ENCODE measurements at regions not wholly inside any gene's neighbourhood (a gene's known extent, or its start where the extent isn't known, plus 50 kb on each side); places are given as distances from the start of the nearest gene placed in this dataset.

DNA sequence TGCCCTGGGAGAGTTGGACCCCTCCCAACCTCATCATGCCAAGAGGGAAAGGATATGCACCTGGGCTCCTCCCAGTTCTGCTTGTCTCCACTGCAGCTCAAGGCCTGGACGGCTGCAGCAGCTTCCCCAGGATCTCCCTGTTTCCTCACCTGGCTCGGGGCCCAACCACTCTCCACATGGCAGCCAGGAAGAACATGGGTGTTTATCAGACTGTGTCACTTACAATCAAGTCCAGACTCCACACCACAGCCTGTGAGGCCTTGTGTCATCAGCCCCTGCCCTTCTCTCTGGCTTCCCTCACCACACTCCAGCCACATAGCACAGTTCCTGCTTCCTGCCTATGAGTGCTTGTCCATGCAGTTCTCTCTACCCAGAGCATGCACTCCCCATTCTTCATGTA lies 534.4 kb downstream of the EPHB1 start:
- no peak overlapping the region for H3K4me2 ChIP-seq (ENCODE audit: low read length)
- TF ChIP-seq, protein P1, sequence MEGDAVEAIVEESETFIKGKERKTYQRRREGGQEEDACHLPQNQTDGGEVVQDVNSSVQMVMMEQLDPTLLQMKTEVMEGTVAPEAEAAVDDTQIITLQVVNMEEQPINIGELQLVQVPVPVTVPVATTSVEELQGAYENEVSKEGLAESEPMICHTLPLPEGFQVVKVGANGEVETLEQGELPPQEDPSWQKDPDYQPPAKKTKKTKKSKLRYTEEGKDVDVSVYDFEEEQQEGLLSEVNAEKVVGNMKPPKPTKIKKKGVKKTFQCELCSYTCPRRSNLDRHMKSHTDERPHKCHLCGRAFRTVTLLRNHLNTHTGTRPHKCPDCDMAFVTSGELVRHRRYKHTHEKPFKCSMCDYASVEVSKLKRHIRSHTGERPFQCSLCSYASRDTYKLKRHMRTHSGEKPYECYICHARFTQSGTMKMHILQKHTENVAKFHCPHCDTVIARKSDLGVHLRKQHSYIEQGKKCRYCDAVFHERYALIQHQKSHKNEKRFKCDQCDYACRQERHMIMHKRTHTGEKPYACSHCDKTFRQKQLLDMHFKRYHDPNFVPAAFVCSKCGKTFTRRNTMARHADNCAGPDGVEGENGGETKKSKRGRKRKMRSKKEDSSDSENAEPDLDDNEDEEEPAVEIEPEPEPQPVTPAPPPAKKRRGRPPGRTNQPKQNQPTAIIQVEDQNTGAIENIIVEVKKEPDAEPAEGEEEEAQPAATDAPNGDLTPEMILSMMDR (IDR thresholded peaks at IDR 0.05; ENCODE audit: poor library complexity, severe bottlenecking): no peak
- TF ChIP-seq EZH2 (IDR thresholded peaks at IDR 0.05; ENCODE audit: borderline replicate concordance, insufficient read depth, low read length, poor library complexity, severe bottlenecking): no peak
- TF ChIP-seq EP300 (conservative IDR thresholded peaks at IDR 0.05; ENCODE audit: poor library complexity, severe bottlenecking): no peak
- no peak for TF ChIP-seq TAF1 (IDR thresholded peaks at IDR 0.05; ENCODE audit: low read depth)
- no peak for TF ChIP-seq POLR2AphosphoS5 (IDR thresholded peaks at IDR 0.05)
- TF ChIP-seq MXI1 (conservative IDR thresholded peaks at IDR 0.05; ENCODE audit: poor library complexity, severe bottlenecking): no peak
- TF ChIP-seq, protein P2, sequence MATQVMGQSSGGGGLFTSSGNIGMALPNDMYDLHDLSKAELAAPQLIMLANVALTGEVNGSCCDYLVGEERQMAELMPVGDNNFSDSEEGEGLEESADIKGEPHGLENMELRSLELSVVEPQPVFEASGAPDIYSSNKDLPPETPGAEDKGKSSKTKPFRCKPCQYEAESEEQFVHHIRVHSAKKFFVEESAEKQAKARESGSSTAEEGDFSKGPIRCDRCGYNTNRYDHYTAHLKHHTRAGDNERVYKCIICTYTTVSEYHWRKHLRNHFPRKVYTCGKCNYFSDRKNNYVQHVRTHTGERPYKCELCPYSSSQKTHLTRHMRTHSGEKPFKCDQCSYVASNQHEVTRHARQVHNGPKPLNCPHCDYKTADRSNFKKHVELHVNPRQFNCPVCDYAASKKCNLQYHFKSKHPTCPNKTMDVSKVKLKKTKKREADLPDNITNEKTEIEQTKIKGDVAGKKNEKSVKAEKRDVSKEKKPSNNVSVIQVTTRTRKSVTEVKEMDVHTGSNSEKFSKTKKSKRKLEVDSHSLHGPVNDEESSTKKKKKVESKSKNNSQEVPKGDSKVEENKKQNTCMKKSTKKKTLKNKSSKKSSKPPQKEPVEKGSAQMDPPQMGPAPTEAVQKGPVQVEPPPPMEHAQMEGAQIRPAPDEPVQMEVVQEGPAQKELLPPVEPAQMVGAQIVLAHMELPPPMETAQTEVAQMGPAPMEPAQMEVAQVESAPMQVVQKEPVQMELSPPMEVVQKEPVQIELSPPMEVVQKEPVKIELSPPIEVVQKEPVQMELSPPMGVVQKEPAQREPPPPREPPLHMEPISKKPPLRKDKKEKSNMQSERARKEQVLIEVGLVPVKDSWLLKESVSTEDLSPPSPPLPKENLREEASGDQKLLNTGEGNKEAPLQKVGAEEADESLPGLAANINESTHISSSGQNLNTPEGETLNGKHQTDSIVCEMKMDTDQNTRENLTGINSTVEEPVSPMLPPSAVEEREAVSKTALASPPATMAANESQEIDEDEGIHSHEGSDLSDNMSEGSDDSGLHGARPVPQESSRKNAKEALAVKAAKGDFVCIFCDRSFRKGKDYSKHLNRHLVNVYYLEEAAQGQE (IDR thresholded peaks at IDR 0.05; ENCODE audit: borderline replicate concordance): no peak
- TF ChIP-seq SMC3 (conservative IDR thresholded peaks at IDR 0.05; ENCODE audit: poor library complexity): no peak
- no peak for TF ChIP-seq RAD21 (conservative IDR thresholded peaks at IDR 0.05)
- H3K79me2 ChIP-seq (replicated peaks; ENCODE audit: insufficient read depth, low read length): no peaks in the 10 kb centered on the region
- H3K9ac ChIP-seq (ENCODE audit: low read length): no peak overlapping the region
- H3K36me3 ChIP-seq (ENCODE audit: insufficient read depth, low read length): no peaks in the 10 kb centered on the region
- no peak overlapping the region for H3K27ac ChIP-seq (ENCODE audit: low read length)
- no peaks in the 10 kb centered on the region for H3K9me3 ChIP-seq (ENCODE audit: low read length)
- H2AFZ ChIP-seq (ENCODE audit: low read depth, low read length): no peak overlapping the region
- H3K27me3 ChIP-seq (ENCODE audit: insufficient read depth, low read depth, low read length): no peaks in the 10 kb centered on the region
- no peaks in the 10 kb centered on the region for H3F3A ChIP-seq (ENCODE audit: insufficient read depth, low read length, poor library complexity, severe bottlenecking)
- H4K20me1 ChIP-seq (ENCODE audit: insufficient read depth): no peaks in the 10 kb centered on the region
- H3K4me3 ChIP-seq (ENCODE audit: low read length): no peak overlapping the region
- no peaks in the 10 kb centered on the region for H3K9me2 ChIP-seq (ENCODE audit: insufficient read depth, low read length)

DNA sequence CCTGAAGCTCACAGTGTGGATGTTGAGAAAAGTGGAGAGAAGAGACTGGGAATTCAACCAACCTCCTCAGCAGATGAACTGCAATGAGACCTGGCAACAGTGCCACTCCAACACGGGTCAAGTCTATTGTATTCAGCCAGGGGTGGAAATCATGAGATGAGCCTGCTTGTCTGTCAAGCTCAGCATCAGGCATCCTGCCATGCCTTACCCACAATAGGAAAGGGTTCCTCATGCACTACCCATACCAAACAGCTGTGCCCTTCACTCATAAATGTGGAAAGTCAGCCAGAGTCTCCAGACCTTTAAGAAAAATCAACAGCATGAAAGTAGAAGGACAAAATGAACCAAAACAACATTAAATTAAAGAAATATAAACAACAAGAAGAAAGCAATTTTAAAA lies 542.1 kb downstream of the EPHB1 start:
- H2AFZ ChIP-seq (ENCODE audit: low read depth, low read length): no peak overlapping the region

More for the DNA sequence above, 542.1 kb downstream of the EPHB1 start:
- no peaks in the 10 kb centered on the region for H3K36me3 ChIP-seq (ENCODE audit: insufficient read depth, low read length)
- no peaks in the 10 kb centered on the region for H3K9me3 ChIP-seq (ENCODE audit: low read length)
- H3K9ac ChIP-seq (ENCODE audit: low read length): no peak overlapping the region
- H3F3A ChIP-seq (ENCODE audit: insufficient read depth, low read length, poor library complexity, severe bottlenecking): no peaks in the 10 kb centered on the region
- H3K9me2 ChIP-seq (ENCODE audit: insufficient read depth, low read length): no peaks in the 10 kb centered on the region
- TF ChIP-seq RAD21 (conservative IDR thresholded peaks at IDR 0.05) (no peak), POLR2AphosphoS5 (IDR thresholded peaks at IDR 0.05) (no peak), EZH2 (IDR thresholded peaks at IDR 0.05; ENCODE audit: borderline replicate concordance, insufficient read depth, low read length, poor library complexity, severe bottlenecking) (no peak), SMC3 (conservative IDR thresholded peaks at IDR 0.05; ENCODE audit: poor library complexity) (no peak), MXI1 (conservative IDR thresholded peaks at IDR 0.05; ENCODE audit: poor library complexity, severe bottlenecking) (no peak), EP300 (conservative IDR thresholded peaks at IDR 0.05; ENCODE audit: poor library complexity, severe bottlenecking) (no peak), TAF1 (IDR thresholded peaks at IDR 0.05; ENCODE audit: low read depth) (no peak)
- TF ChIP-seq, protein P2 (IDR thresholded peaks at IDR 0.05; ENCODE audit: borderline replicate concordance): no peak
- TF ChIP-seq, protein P1 (IDR thresholded peaks at IDR 0.05; ENCODE audit: poor library complexity, severe bottlenecking): no peak
- no peaks in the 10 kb centered on the region for H4K20me1 ChIP-seq (ENCODE audit: insufficient read depth)
- H3K4me2 ChIP-seq (ENCODE audit: low read length): no peak overlapping the region
- H3K79me2 ChIP-seq (replicated peaks; ENCODE audit: insufficient read depth, low read length): no peaks in the 10 kb centered on the region
- H3K4me3 ChIP-seq (ENCODE audit: low read length): no peak overlapping the region
- no peak overlapping the region for H3K27ac ChIP-seq (ENCODE audit: low read length)
- H3K27me3 ChIP-seq (ENCODE audit: insufficient read depth, low read depth, low read length): no peaks in the 10 kb centered on the region

Data from neural cell (in vitro differentiated cells).